Aorta (tissue), 5 donors: ENCODE measurements at regions not wholly inside any gene's neighbourhood (a gene's known extent, or its start where the extent isn't known, plus 50 kb on each side); places are given as distances from the start of the nearest gene placed in this dataset.

Experiments
- ATAC-seq: fragments of 200-7000 bp; cut with Tn5 transposase; one replicate; pipeline ENCODE4 v1.9.1; 2022; ENCODE audit warnings: moderate library complexity; ENCODE audit not compliant: low FRiP score
- DNase-seq, 2 donors: peaks; one replicate each; pipeline ENCODE4 v3.0.0-alpha.2; 2020
- H3K27ac ChIP-seq, 2 donors: one replicate each; pipeline ENCODE4 v1.5.1; 2013; ENCODE audit warnings: low read length in 2 of 2, mild to moderate bottlenecking in 2 of 2, moderate library complexity in 2 of 2, control low read depth in 1 of 2, inconsistent platforms in 1 of 2, low read depth in 1 of 2
- H3K27me3 ChIP-seq, 2 donors: one replicate each; pipeline ENCODE4 v1.6.1; 2013; ENCODE audit warnings: control low read depth in 1 of 2, low read length in 1 of 2, mild to moderate bottlenecking in 1 of 2, moderate library complexity in 1 of 2; ENCODE audit not compliant: insufficient read depth in 2 of 2, control insufficient read depth in 1 of 2
- H3K36me3 ChIP-seq, 2 donors: one replicate each; pipeline ENCODE4 v1.6.1; 2013; ENCODE audit warnings: control low read depth in 1 of 2, low read length in 1 of 2, mild to moderate bottlenecking in 1 of 2; ENCODE audit not compliant: insufficient read depth in 2 of 2, control insufficient read depth in 1 of 2
- H3K4me1 ChIP-seq, 2 donors: one replicate each; pipeline ENCODE4 v1.6.1; 2013; ENCODE audit warnings: low read length in 2 of 2, control low read depth in 1 of 2, mild to moderate bottlenecking in 1 of 2, moderate library complexity in 1 of 2; ENCODE audit not compliant: insufficient read depth in 2 of 2, control insufficient read depth in 1 of 2
- H3K4me3 ChIP-seq, 2 donors: one replicate each; pipeline ENCODE4 v1.5.1; 2013; ENCODE audit warnings: low read length in 2 of 2, control low read depth in 1 of 2, mild to moderate bottlenecking in 1 of 2
- H3K9me3 ChIP-seq: one replicate; pipeline ENCODE4 v1.6.1; 2013; ENCODE audit warnings: mild to moderate bottlenecking, low read length; ENCODE audit not compliant: control insufficient read depth
- WGBS, 2 donors: extraction: QIAGEN DNeasy Blood & Tissue Kit; methylation state at CpG; one replicate each; pipeline ENCODE4 v1.1.7; 2013; 5-methylcytosine and 5-hydroxymethylcytosine counted together
- intact Hi-C, 2 donors: fragments of 100-400 bp; cut with DNase I; formaldehyde crosslinking; loops; one replicate each; pipeline versions ENCODE4 v1.14.2 to v1.15.0; 2022
- donor health status: healthy with polysubstance abuse.
- donor health status: Bipolar disorder and iron deficiency.
- donor health status: DM: no; HTN: no; CAD: no.
- donor health status: DM: no; HTN: no; CAD: no.
- donor health status: DM: yes; HTN: yes; CAD: no.

DNA sequence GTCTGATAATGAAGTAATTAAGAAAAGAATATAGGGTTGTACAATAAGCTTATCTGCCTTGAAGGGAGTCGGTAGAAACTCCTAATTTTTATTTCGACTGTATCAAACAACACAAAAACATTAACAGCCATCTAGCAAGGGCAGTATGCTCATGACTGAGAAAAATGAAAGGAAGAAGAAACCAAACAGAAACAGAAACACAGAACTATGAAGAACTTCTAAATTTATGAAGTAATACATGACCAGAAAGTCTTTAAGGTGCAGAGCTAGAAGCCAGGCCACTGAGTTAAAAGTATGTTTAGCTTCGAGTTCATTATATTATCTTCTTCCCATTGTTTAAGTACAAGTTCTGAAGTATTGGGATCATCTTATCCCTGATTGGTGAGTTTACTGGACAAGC is 367.3 kb upstream of the C9orf72 start:
- Histone ChIP-seq H3K27ac (no peak overlapping the region), H3K9me3 (no peaks in the 10 kb centered on the region), H3K4me1 (no peaks in the 10 kb centered on the region), H3K36me3 (no peaks in the 10 kb centered on the region), H3K27me3 (no peaks in the 10 kb centered on the region), H3K4me3 (no peak overlapping the region)
- DNase-seq = no peak
- ATAC-seq = no peak
- intact Hi-C loops = no loop called here
- 80 to 85% methylated on average over 3 of the region's 3 CpGs for WGBS, 2 donors

DNA sequence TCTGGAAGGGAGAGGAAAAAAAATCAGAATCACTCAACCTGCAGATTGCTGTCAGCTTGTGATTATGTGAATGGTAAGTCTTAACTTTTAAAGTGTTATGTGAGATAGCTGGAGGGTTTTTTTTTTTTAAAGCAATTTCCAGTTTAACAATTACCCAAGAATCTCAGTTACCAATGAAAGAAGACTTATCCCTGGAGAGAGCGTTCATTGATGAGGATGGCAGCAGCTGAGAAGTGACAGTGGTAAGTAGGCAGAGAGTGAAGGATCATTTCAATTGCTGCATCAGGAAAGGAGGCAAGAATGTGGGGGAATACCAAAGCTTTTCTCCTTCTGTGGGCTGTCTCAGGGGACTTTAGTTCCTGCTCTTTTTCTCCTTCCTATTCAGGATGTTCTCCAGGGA is 370.2 kb upstream of the C9orf72 start:
- no peak overlapping the region for H3K27ac ChIP-seq
- H3K9me3 ChIP-seq = no peaks in the 10 kb centered on the region
- no peaks in the 10 kb centered on the region for H3K4me1 ChIP-seq
- DNase-seq = no peak
- H3K27me3 ChIP-seq = no peaks in the 10 kb centered on the region
- no peak for ATAC-seq
- whole genome bisulfite sequencing, 2 donors = 62 to 68% methylated on average over 1 of the region's 1 CpG
- intact Hi-C loops = no loop called here
- H3K36me3 ChIP-seq = no peaks in the 10 kb centered on the region
- no peak overlapping the region for H3K4me3 ChIP-seq

DNA sequence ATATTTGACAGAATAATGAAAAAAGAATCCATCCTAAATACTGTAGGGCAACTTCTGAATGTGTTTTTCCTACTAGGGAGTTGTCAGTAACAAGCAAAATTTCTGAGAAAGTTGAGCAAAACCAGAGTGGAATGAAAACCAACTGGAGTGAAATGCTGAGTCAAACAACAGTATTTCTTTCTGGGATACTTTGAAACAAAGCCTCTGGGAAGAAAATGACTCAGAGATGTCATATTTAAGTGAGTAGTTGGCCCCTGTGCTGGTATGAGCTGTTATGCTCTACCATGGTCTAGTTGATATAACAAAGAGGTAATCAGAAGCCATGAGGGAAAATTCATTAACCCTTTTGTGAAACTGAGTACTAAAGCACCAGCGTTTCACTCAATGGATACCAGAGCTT is 372.1 kb upstream of the C9orf72 start:
- H3K27ac ChIP-seq = no peak overlapping the region
- intact Hi-C loops = no loop called here
- WGBS, 2 donors = 0 to 41% methylated on average over 1 of the region's 1 CpG
- no peaks in the 10 kb centered on the region for H3K27me3 ChIP-seq
- DNase-seq (no peak), ATAC-seq (no peak)
- no peaks in the 10 kb centered on the region for H3K9me3 ChIP-seq
- no peak overlapping the region for H3K4me3 ChIP-seq
- no peaks in the 10 kb centered on the region for H3K36me3 ChIP-seq
- no peaks in the 10 kb centered on the region for H3K4me1 ChIP-seq

DNA sequence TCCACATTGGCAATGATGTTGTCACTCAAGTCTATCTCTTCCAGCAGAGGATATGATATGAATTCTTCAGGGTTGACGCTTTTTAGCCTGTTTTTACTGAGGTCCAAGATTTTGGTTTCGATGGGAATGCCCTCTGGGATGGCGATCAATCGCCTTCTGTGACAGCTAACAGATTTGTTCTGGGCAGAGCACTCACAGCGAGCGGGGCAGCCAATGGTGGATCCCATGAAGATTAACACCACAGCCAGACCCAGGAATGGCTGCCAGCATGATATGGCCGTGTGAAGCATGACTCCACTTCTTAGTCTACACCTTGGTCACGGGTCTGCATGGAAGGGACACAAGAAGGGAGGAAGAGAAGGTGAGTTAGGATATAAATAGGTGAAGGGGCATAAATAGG is 377.1 kb upstream of the C9orf72 start:
- ATAC-seq (no peak), DNase-seq (no peak)
- Histone ChIP-seq H3K4me3 (no peak overlapping the region), H3K9me3 (no peaks in the 10 kb centered on the region), H3K4me1 (no peaks in the 10 kb centered on the region), H3K27ac (no peak overlapping the region), H3K27me3 (no peaks in the 10 kb centered on the region), H3K36me3 (no peaks in the 10 kb centered on the region)
- WGBS, 2 donors = 86 to 87% methylated on average over 8 of the region's 8 CpGs
- intact Hi-C loops = no loop called here

DNA sequence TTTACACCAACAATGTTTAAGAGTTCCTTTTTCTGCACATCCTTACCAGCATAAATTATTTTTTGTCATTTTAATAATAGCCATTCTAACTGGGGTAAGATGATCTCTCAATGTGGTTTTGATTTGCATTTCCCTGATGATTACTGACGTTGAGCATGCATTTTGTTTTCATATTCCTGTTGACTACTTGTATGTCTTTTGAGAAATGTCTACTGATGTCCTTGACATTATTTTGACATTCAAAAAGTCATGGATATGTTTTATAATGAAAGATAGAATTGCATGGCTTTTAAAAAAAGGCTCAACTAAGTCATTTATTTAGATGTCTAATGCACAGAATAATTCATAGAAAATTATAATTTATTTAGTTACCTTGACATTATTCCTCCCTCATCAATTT is 381.6 kb upstream of the C9orf72 start:
- intact Hi-C loops = no loop called here
- Histone ChIP-seq H3K4me1 (no peaks in the 10 kb centered on the region), H3K4me3 (no peak overlapping the region), H3K27me3 (no peaks in the 10 kb centered on the region), H3K9me3 (no peaks in the 10 kb centered on the region), H3K36me3 (no peaks in the 10 kb centered on the region), H3K27ac (no peak overlapping the region)
- DNase-seq (no peak), ATAC-seq (no peak)
- WGBS, 2 donors = 44 to 45% methylated on average over 1 of the region's 1 CpG

DNA sequence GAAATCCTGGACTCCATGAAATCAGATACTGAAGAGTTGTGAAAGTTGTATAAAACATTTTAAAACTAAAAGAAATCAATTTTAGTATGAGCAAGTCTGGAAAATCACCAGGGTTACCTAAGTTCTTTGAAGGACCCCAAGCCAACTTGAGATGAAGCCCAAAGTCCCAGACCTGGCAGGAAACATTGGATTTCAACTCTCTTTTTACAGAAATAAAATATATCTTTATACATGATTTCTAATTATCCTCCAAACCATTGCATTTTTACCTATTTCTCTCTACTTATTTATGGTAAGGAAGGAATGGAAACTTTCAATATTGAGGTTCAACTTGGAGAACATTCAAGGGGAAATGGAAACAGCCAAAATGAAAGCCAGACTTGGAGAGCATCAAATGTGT is 390.6 kb upstream of the C9orf72 start:
- no peak for ATAC-seq
- intact Hi-C loops = no loop called here
- no peak overlapping the region for H3K4me3 ChIP-seq

DNA sequence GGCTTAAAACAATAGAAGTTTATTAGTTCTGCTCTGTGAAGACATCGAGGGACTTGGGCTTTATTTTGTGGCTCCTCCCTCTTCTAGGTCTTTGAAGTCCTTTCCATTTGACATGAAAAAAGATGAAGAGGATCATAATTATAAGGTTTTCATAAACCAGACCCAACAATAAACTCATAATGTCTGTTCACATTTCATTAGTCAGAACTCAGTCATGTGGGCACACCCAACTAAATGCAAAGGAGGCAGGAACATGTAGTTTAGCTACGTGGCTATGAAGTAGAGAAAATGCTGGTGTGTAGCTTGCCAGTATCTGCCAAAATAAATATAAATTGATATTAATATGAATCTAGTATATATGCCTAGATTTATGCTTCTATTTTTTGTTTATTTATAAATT is 393.9 kb upstream of the C9orf72 start:
- Histone ChIP-seq H3K27me3 (no peaks in the 10 kb centered on the region), H3K36me3 (no peaks in the 10 kb centered on the region), H3K4me3 (no peak overlapping the region), H3K4me1 (no peaks in the 10 kb centered on the region), H3K9me3 (no peaks in the 10 kb centered on the region), H3K27ac (no peak overlapping the region)
- ATAC-seq (no peak), DNase-seq (no peak)
- WGBS, 2 donors = 43 to 47% methylated on average over 2 of the region's 2 CpGs
- intact Hi-C loops = loop anchor here in 1 of 2 donors (5.0 kb wide), 1 partner anchor 40 kb away; no protein-coding TSS in a partner anchor

More for the DNA sequence above, 390.6 kb upstream of the C9orf72 start:
- no peak for DNase-seq
- Histone ChIP-seq H3K4me1 (no peaks in the 10 kb centered on the region), H3K9me3 (no peaks in the 10 kb centered on the region), H3K27ac (no peak overlapping the region), H3K27me3 (no peaks in the 10 kb centered on the region), H3K36me3 (no peaks in the 10 kb centered on the region)

DNA sequence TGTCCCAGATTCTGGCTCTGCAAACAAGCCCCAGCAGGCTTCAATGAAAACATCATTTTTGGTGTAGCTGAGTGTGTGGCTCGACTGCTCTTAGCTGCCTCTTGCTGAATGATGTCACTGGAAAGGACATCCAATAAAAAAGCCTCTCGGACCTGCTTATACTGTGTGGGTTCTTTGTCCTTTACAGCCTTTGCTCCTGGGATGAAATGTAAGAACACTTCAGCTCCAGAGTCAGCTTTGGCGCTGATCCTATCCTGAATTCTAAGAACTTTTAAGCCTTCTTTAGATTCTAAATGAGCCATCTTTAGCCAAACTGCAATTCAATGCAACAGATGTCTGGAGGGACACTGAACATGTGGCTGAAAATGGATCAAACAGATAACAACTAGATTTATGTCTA is 404.6 kb upstream of the C9orf72 start:
- Histone ChIP-seq H3K36me3 (no peaks in the 10 kb centered on the region), H3K4me3 (no peak overlapping the region), H3K4me1 (no peaks in the 10 kb centered on the region), H3K27me3 (no peaks in the 10 kb centered on the region), H3K9me3 (no peaks in the 10 kb centered on the region), H3K27ac (no peak overlapping the region)
- intact Hi-C loops = no loop called here
- ATAC-seq = no peak
- WGBS, 2 donors = 42 to 43% methylated on average over 3 of the region's 3 CpGs
- DNase-seq = no peak

DNA sequence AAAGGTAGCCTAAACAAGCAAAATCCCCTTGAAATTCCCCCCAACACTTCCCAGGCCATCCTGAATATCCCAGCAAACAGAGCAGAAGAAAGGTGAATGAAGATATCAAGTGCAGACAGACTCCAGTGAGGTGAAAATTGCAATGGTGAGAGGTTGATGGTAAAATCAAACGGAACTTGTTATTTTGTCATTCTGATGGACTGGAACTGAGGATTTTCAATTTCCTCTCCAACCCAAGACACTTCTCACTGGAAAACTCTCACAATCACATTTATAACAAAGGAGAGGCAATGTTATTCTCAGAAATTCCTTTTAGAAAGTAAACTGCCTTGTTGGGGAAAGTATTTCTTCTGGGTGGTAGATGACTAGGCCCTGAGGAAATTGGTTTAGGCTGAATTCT is 412.4 kb upstream of the C9orf72 start:
- ATAC-seq = no peak
- Histone ChIP-seq H3K4me1 (no peaks in the 10 kb centered on the region), H3K36me3 (no peaks in the 10 kb centered on the region), H3K27me3 (no peaks in the 10 kb centered on the region), H3K9me3 (no peaks in the 10 kb centered on the region), H3K27ac (no peak overlapping the region), H3K4me3 (no peak overlapping the region)
- WGBS, 2 donors = 59 to 72% methylated on average over 1 of the region's 1 CpG
- intact Hi-C loops = no loop called here
- no peak for DNase-seq
